Muscle layer of duodenum (tissue), 2 donors: ENCODE measurements at regions not wholly inside any gene's neighbourhood (a gene's known extent, or its start where the extent isn't known, plus 50 kb on each side); places are given as distances from the start of the nearest gene placed in this dataset.

Experiments used
- H3K27ac ChIP-seq: one replicate; pipeline ENCODE4 v1.7.0; 2013; ENCODE audit warnings: mild to moderate bottlenecking, low read length
- H3K27me3 ChIP-seq: one replicate; pipeline ENCODE4 v1.7.0; 2013; ENCODE audit warnings: low read depth, mild to moderate bottlenecking, control low read depth, low read length
- H3K36me3 ChIP-seq, 2 donors: one replicate each; pipeline ENCODE4 v1.7.0; 2013; ENCODE audit warnings: low read length in 2 of 2, control low read depth in 1 of 2, mild to moderate bottlenecking in 1 of 2; ENCODE audit not compliant: insufficient read depth in 2 of 2, control insufficient read depth in 1 of 2
- H3K4me1 ChIP-seq, 2 donors: one replicate each; pipeline ENCODE4 v1.7.0; 2013; ENCODE audit warnings: low read length in 2 of 2, mild to moderate bottlenecking in 2 of 2, control low read depth in 1 of 2, moderate library complexity in 1 of 2; ENCODE audit not compliant: insufficient read depth in 2 of 2, control insufficient read depth in 1 of 2
- H3K4me3 ChIP-seq, 2 donors: one replicate each; pipeline ENCODE4 v1.7.0; 2013; ENCODE audit warnings: low read length in 2 of 2, low read depth in 1 of 2, mild to moderate bottlenecking in 1 of 2
- H3K9me3 ChIP-seq, 2 donors: one replicate each; pipeline ENCODE4 v1.7.0; 2013; ENCODE audit warnings: low read length in 2 of 2, control low read depth in 1 of 2, mild to moderate bottlenecking in 1 of 2; ENCODE audit not compliant: control insufficient read depth in 1 of 2
- donor health status: healthy.

- Histone ChIP-seq H3K27me3 (no peaks in the 10 kb centered on the region), H3K27ac (no peak overlapping the region), H3K4me1 (no peaks in the 10 kb centered on the region), H3K36me3 (no peaks in the 10 kb centered on the region), H3K4me3 (no peak overlapping the region), H3K9me3 (no peaks in the 10 kb centered on the region)
Observed at GRCh38 chr6:51487937-51488336, 599.5 kb downstream of the PKHD1 start.

GRCh38 chr6:51489133-51489532 is 598.3 kb downstream of the PKHD1 start:
- no peaks in the 10 kb centered on the region for H3K27me3 ChIP-seq

GRCh38 chr6:51490101-51490500 is 597.3 kb downstream of the PKHD1 start:
- Histone ChIP-seq H3K36me3 (no peaks in the 10 kb centered on the region), H3K27me3 (no peaks in the 10 kb centered on the region), H3K4me1 (no peaks in the 10 kb centered on the region), H3K27ac (no peak overlapping the region), H3K4me3 (no peak overlapping the region), H3K9me3 (no peaks in the 10 kb centered on the region)

More at GRCh38 chr6:51489133-51489532, 598.3 kb downstream of the PKHD1 start:
- H3K4me3 ChIP-seq, result no peak overlapping the region
- H3K36me3 ChIP-seq, result no peaks in the 10 kb centered on the region
- H3K27ac ChIP-seq, result no peak overlapping the region
- H3K9me3 ChIP-seq, result no peaks in the 10 kb centered on the region
- H3K4me1 ChIP-seq, result no peaks in the 10 kb centered on the region

GRCh38 chr6:51494342-51494741 is 593.1 kb downstream of the PKHD1 start:
- no peak overlapping the region for H3K27ac ChIP-seq
- H3K9me3 ChIP-seq, result no peaks in the 10 kb centered on the region
- no peaks in the 10 kb centered on the region for H3K27me3 ChIP-seq
- H3K4me1 ChIP-seq, result no peaks in the 10 kb centered on the region
- no peak overlapping the region for H3K4me3 ChIP-seq
- H3K36me3 ChIP-seq, result no peaks in the 10 kb centered on the region

GRCh38 chr6:51495096-51495495 is 592.3 kb downstream of the PKHD1 start:
- H3K27me3 ChIP-seq, result no peaks in the 10 kb centered on the region
- no peaks in the 10 kb centered on the region for H3K36me3 ChIP-seq
- no peaks in the 10 kb centered on the region for H3K9me3 ChIP-seq
- no peak overlapping the region for H3K4me3 ChIP-seq
- no peaks in the 10 kb centered on the region for H3K4me1 ChIP-seq
- no peak overlapping the region for H3K27ac ChIP-seq

GRCh38 chr6:51495610-51496396 is 591.6 kb downstream of the PKHD1 start:
- Histone ChIP-seq H3K27me3 (no peaks in the 10 kb centered on the region), H3K36me3 (no peaks in the 10 kb centered on the region), H3K4me3 (no peak overlapping the region), H3K4me1 (no peaks in the 10 kb centered on the region), H3K27ac (no peak overlapping the region), H3K9me3 (no peaks in the 10 kb centered on the region)

GRCh38 chr6:51502996-51503395 is 584.4 kb downstream of the PKHD1 start:
- no peaks in the 10 kb centered on the region for H3K36me3 ChIP-seq
- no peak overlapping the region for H3K4me3 ChIP-seq
- no peak overlapping the region for H3K27ac ChIP-seq
- no peaks in the 10 kb centered on the region for H3K9me3 ChIP-seq
- no peaks in the 10 kb centered on the region for H3K27me3 ChIP-seq
- no peaks in the 10 kb centered on the region for H3K4me1 ChIP-seq

GRCh38 chr6:51505434-51505833 is 582.0 kb downstream of the PKHD1 start:
- Histone ChIP-seq H3K36me3 (no peaks in the 10 kb centered on the region), H3K9me3 (no peaks in the 10 kb centered on the region), H3K4me3 (no peak overlapping the region), H3K27me3 (no peaks in the 10 kb centered on the region), H3K4me1 (no peaks in the 10 kb centered on the region), H3K27ac (no peak overlapping the region)

GRCh38 chr6:51509597-51509996 is 577.8 kb downstream of the PKHD1 start:
- Histone ChIP-seq H3K4me3 (no peak overlapping the region), H3K4me1 (no peaks in the 10 kb centered on the region), H3K27me3 (no peaks in the 10 kb centered on the region), H3K27ac (no peak overlapping the region), H3K36me3 (no peaks in the 10 kb centered on the region), H3K9me3 (no peaks in the 10 kb centered on the region)

GRCh38 chr6:51511081-51511480 is 576.3 kb downstream of the PKHD1 start:
- H3K4me1 ChIP-seq, result no peaks in the 10 kb centered on the region
- no peak overlapping the region for H3K4me3 ChIP-seq
- no peaks in the 10 kb centered on the region for H3K9me3 ChIP-seq
- no peaks in the 10 kb centered on the region for H3K36me3 ChIP-seq
- H3K27ac ChIP-seq, result no peak overlapping the region
- H3K27me3 ChIP-seq, result no peaks in the 10 kb centered on the region

GRCh38 chr6:51513891-51514747 is 573.3 kb downstream of the PKHD1 start:
- Histone ChIP-seq H3K27ac (no peak overlapping the region), H3K9me3 (no peaks in the 10 kb centered on the region), H3K4me1 (no peaks in the 10 kb centered on the region), H3K27me3 (no peaks in the 10 kb centered on the region), H3K4me3 (no peak overlapping the region), H3K36me3 (no peaks in the 10 kb centered on the region)
